HG02870 (cell line): ENCODE measurements at regions not wholly inside any gene's neighbourhood (a gene's known extent, or its start where the extent isn't known, plus 50 kb on each side); places are given as distances from the start of the nearest gene placed in this dataset.

ENCODE experiments used
- ATAC-seq: cut with Tn5 transposase; IDR thresholded peaks from one replicate; pipeline ENCODE4 v1.9.1; 2021; ENCODE audit warnings: mild to moderate bottlenecking, moderate library complexity; ENCODE audit not compliant: unreplicated experiment

DNA sequence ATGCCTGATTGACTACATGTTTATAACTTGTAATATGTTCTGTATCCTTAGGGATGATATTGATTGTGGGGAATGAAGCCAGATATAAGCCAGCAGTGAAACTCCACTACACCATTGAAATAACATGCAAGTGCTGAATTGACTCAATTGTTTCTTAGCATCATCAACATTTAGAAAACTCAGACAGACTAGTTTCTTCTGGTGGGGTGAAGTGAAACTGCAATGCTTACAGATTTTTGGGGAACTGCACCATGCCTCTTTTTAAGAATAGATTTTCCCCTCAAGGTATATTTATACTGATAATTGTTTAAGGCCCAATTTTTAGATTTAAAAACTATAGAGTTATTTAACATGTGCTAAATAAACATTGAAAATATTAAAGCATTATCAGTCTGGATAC is 1044.6 kb upstream of the EYS start:
- ATAC-seq = no peak

- ATAC-seq = no peak
Measured at GRCh38 chr6:66740346-66740745, 1033.3 kb upstream of the EYS start.

GRCh38 chr6:66735106-66735890 is 1028.3 kb upstream of the EYS start:
- ATAC-seq = no peak

DNA sequence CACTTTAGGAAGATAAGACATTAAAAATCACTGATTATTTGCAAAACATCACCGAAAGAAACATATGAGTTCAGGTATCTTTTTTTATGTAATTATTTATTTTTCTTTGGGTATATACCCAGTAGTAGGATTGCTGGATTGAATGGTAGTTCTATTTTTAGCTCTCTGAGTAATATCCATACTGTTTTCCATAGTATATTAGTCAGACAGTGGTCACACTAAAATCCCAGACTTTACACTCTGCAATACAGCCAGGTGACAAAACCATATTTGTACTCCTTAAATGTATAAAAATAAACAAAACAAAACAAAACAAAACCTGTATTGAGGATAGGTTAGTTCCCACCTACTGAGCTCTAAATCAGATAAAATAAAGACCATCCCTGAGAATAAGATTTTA is 1024.3 kb upstream of the EYS start:
- no peak for ATAC-seq

DNA sequence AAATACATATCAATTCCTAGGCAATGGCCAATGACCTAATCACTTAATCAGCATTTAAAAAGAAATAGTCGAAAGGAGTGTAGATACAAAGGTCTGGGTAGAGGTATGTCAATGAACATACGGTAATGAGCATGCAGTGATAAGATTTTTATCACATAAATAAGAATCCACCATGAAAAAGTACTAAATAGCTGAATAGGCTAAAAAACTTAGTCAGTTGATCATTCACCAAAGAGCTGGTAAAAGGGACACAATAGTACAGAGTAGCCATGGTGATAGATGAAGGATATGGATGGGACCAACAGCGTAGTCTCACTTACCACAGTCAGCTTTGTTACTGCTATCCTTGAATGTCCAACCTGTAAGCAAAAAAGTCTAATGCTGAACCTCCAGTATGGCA is 1018.6 kb upstream of the EYS start:
- ATAC-seq = no peak

DNA sequence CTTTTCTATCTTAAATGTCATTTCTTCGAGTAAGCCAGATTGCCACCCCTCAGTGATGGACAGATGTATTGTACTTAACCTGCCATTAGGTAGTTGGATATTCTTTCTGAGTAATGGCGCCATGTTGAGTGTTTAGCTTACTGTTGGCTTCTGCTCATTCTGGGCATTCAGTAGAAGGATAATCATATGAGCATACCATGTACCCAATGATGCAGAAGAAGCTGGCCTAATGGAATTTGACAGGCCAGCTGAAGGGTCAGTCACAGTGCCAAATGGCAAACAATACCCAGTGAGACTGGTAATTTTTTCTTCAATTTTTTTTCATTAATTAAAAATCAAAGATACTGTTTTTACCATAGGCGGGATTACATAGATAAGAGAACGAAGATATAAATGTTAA is 1010.8 kb upstream of the EYS start:
- ATAC-seq = no peak

- ATAC-seq = no peak
Measured at GRCh38 chr6:66699385-66699784, 992.4 kb upstream of the EYS start.

- no peak for ATAC-seq
Measured at GRCh38 chr6:66689608-66690007, 982.6 kb upstream of the EYS start.

- no peak for ATAC-seq
Measured at GRCh38 chr6:66687611-66688140, 980.6 kb upstream of the EYS start.

DNA sequence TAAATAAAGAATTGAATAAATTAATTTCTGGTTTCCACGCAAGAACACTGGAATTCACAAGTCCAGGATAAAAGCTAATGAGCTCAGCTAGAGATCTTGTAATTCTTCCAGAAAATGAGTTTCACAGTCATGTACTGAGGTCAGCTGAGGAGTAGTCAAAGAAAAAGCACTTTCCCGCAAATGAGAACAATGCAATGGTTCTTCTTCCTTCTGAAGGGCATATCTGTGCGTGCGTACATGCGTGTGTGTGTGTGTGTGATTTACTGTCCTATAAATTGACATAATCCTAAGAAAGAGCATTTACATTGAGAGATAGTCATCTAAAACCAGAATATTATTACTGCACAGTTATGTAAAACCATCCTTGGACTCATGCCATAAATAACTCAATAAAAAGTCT is 968.9 kb upstream of the EYS start:
- no peak for ATAC-seq

- ATAC-seq = no peak
Measured at GRCh38 chr6:66664112-66664511, 957.1 kb upstream of the EYS start.

- ATAC-seq = no peak
Measured at GRCh38 chr6:66662721-66663507, 955.9 kb upstream of the EYS start.

DNA sequence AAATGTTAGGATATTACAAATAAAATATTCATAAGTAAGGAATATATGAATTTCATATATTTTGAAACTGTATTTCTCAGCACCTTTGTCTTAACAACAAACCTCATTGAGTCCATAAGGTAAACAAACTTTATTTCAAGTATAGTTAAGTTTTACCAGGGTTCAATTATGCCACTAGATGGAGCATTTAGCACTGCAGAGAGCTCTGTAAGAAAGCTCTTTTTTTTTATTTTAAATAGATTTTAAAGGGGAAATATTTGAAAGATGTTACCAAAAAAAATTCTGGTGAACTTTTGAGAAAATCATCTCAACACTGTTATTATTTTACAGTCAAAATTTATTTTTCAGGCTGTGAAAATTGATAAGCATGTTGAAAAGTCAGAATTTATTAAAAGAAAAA is 955.2 kb upstream of the EYS start:
- no peak for ATAC-seq

DNA sequence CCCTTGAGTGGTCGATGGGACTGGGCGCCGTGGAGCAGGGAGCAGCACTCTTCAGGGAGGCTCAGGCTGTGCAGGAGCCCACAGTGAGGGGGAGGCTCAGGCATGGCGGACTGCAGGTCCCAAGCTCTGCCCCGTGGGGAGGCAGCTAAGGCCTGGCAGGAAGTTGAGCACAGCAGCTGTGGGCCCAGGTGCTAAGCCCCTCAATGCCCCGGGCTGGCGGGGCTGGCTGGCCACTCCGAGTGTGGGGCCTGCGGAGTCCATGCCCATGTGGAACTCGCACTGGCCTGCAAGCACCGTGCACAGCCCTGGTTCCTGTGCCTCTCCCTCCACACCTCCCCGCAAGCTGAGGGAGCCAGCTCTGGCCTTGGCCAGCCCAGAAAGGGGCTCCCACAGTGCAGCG is 948.4 kb upstream of the EYS start:
- ATAC-seq = no peak

DNA sequence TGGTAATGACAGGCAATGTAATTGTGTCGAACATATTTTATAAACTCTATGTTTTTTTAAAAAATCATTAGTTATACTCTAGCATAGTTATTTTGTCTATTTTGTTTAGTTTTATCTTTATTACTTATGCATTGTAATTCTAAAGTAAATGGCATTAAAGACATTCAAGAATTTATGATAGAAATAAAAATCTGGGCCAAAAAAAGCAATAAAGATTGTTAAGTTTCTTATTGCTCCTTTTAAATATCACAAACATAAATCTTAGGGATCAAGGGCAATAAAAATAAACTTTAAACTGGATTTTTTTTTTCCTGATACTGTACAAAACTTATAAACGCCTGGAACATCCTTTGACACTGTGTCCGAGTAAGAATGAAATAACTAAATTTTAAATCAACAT is 931.5 kb upstream of the EYS start:
- no peak for ATAC-seq

DNA sequence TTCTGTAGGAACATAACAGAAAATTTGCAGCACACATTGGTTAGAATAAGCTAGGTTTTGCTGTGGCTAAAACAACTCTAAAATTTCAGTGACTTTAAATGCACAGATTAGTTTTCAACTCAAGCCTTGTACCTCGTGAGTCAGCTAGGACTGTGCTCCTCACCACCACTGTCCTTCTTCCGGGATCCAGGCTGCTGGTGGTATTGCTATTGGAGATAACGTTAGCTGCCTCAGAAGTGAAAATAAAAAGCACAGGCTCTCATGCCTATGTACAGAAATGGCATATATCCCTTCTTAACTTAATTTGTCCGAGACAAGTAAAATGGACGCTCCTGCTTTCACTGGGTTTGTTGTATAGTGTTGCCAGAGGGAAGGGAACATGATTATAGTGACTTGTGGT is 931.1 kb upstream of the EYS start:
- no peak for ATAC-seq

- no peak for ATAC-seq
Measured at GRCh38 chr6:66628917-66629316, 921.9 kb upstream of the EYS start.

DNA sequence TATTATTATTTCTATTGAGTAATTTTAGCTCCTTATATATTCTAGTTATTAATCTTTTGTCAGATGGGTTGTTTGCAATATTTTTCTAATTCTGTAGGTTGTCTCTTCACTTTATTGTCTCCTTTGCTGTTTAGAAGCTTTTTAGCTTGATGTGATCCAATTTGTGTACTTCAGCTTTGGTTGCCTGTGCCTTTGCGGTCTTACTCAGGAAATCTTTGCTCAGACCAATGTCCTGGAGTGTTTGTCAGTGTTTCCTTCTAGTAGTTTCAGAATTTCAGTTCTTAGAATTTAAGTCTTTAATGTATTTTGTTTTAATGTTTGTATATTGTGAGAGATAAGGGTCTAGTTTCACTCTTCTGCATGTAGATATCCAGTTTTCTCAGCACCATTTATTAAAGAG is 916.0 kb upstream of the EYS start:
- no peak for ATAC-seq

GRCh38 chr6:66605971-66606370 is 898.9 kb upstream of the EYS start:
- ATAC-seq = no peak

DNA sequence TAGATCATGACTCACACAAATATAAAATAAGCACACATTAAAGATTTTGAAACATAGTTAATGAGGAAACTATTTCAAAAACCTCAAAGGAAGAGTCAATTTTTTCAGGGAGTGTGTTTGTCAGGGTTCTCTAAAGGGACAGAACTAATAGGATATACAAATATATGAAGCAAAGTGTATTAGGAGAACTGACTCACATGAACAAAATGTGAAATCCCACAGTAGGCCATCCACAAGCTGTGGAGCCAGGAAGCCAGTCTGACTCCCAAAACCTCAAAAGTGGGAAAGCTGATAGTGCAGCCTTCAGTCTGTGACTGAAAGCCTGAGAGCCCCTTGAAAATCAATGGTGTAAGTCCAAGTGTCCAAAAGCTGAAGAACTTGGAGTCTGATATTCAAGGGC is 898.0 kb upstream of the EYS start:
- no peak for ATAC-seq

DNA sequence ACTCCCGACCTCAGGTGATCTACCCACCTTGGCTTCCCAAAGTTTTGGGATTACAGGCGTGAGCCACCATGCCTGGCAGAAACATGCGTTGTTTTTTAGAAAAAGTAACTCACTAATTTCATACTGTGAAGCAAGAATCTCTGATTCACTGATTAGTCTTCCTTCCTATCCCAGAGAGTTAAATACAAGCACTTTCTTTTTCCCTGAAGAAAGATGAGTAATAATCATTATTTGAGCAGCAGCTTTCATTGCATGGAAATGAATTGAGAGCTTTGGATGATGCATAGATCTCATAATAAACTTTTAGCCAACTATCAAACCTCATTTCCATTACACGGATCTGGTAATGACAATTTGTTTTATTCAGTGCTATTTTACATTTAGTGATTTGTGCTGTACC is 892.5 kb upstream of the EYS start:
- ATAC-seq = no peak

DNA sequence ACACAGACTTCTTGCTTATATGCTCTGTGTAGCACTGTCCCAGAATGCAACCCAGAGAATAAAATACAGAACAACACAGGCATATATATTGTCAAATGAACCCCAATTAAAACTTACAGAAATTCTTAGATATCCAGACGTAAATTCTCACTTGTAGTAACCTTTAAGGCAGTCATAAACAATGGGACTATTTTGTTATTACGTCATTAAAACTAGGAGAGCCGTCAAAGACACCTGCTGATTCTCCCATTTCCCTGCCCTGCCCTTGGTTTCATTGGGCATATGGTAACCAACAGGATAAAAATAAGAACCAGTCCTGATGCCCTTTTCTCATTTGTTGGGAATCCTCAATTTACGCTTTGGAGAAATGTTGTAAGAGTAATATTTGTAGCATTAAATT is 871.3 kb upstream of the EYS start:
- ATAC-seq = no peak
